Karpas-422 (cell line): ENCODE measurements at regions not wholly inside any gene's neighbourhood (a gene's known extent, or its start where the extent isn't known, plus 50 kb on each side); places are given as distances from the start of the nearest gene placed in this dataset.

Source experiments
- DNase-seq: peaks from one replicate; pipeline ENCODE4 v3.0.0-alpha.2; 2015
- H2AFZ ChIP-seq: fragments of 200-600 bp; sonication (generic); 2 replicates; pipeline ENCODE4 v1.6.1; 2014; ENCODE audit warnings: antibody characterized with exemption, low read length, mixed read lengths
- H3K27ac ChIP-seq: fragments of 200-600 bp; sonication (generic); 2 replicates; pipeline ENCODE4 v1.5.1; 2014; ENCODE audit warnings: mild to moderate bottlenecking, low read length, moderate library complexity
- H3K27me3 ChIP-seq: fragments of 200-600 bp; sonication (generic); 2 replicates; pipeline ENCODE4 v1.6.1; 2014; ENCODE audit warnings: low read length, mixed read lengths
- H3K36me3 ChIP-seq: fragments of 200-600 bp; sonication (generic); 2 replicates; pipeline ENCODE4 v1.6.1; 2014; ENCODE audit warnings: low read length, mixed read lengths; ENCODE audit not compliant: insufficient read depth
- H3K4me1 ChIP-seq: fragments of 200-600 bp; sonication (generic); 2 replicates; pipeline ENCODE4 v1.6.1; 2014; ENCODE audit warnings: mild to moderate bottlenecking, low read length, mixed read lengths
- H3K4me2 ChIP-seq: fragments of 200-600 bp; sonication (generic); 2 replicates; pipeline ENCODE4 v1.6.1; 2014; ENCODE audit warnings: low read length, low read depth, mild to moderate bottlenecking; ENCODE audit not compliant: poor library complexity, severe bottlenecking
- H3K4me3 ChIP-seq: fragments of 200-600 bp; sonication (generic); 2 replicates; pipeline ENCODE4 v1.5.1; 2014; ENCODE audit warnings: mild to moderate bottlenecking, antibody characterized with exemption, low read length, mixed read lengths
- H3K79me2 ChIP-seq: fragments of 200-600 bp; sonication (generic); 2 replicates; pipeline ENCODE4 v1.6.1; 2014; ENCODE audit warnings: mild to moderate bottlenecking, low read length, mixed read lengths
- H3K9ac ChIP-seq: fragments of 200-600 bp; sonication (generic); 2 replicates; pipeline ENCODE4 v1.6.0; 2014; ENCODE audit warnings: low read length
- H3K9me2 ChIP-seq: fragments of 200-600 bp; sonication (generic), shearing (Covaris generic); replicated peaks from 2 replicates; pipeline ENCODE4 v1.6.0; 2014; ENCODE audit warnings: mild to moderate bottlenecking, low read length, moderate library complexity; ENCODE audit not compliant: insufficient read depth
- H3K9me3 ChIP-seq: fragments of 300-700, 200-600 bp; sonication (generic); 2 replicates; pipeline ENCODE4 v1.6.1; 2014; ENCODE audit warnings: low read length, mixed read lengths
- H4K20me1 ChIP-seq: fragments of 200-600 bp; sonication (generic); 2 replicates; pipeline ENCODE4 v1.6.1; 2014; ENCODE audit warnings: mild to moderate bottlenecking, antibody characterized with exemption, low read length, low read depth; ENCODE audit not compliant: insufficient read depth

GRCh38 chr3:6721491-6721890 is 139.4 kb upstream of the GRM7 start:
- H3K9me2 ChIP-seq: no peaks in the 10 kb centered on the region; the same call in 1 of the 2 replicates
- no peak overlapping the region for H2AFZ ChIP-seq

GRCh38 chr3:6723205-6723604 is 137.7 kb upstream of the GRM7 start:
- H3K9me3 ChIP-seq: peaks cover 10% of the 10 kb centered on the region; the same call in 1 of the 2 replicates
- 0 out of 2 replicates have a peak, but pooled peaks cover 3% of the 10 kb centered on the region for H3K27me3 ChIP-seq
- H3K9me2 ChIP-seq: no peaks in the 10 kb centered on the region; the same call in 1 of the 2 replicates
- no peak overlapping the region for H2AFZ ChIP-seq
- no peak overlapping the region for H3K4me3 ChIP-seq
- no peaks in the 10 kb centered on the region for H4K20me1 ChIP-seq
- no peak for DNase-seq
- H3K79me2 ChIP-seq: no peaks in the 10 kb centered on the region
- H3K36me3 ChIP-seq: no peaks in the 10 kb centered on the region
- no peak overlapping the region for H3K4me2 ChIP-seq
- H3K4me1 ChIP-seq: peaks cover 2% of the 10 kb centered on the region
- H3K27ac ChIP-seq: no peak overlapping the region
- no peak overlapping the region for H3K9ac ChIP-seq

More at GRCh38 chr3:6721491-6721890, 139.4 kb upstream of the GRM7 start:
- no peak overlapping the region for H3K9ac ChIP-seq
- H3K4me1 ChIP-seq: peaks cover 20% of the 10 kb centered on the region
- 0 out of 2 replicates have a peak, but pooled peaks cover 3% of the 10 kb centered on the region for H3K27me3 ChIP-seq
- no peaks in the 10 kb centered on the region for H4K20me1 ChIP-seq
- H3K4me3 ChIP-seq: no peak overlapping the region
- no peak overlapping the region for H3K27ac ChIP-seq
- DNase-seq: no peak
- no peaks in the 10 kb centered on the region for H3K36me3 ChIP-seq
- no peak overlapping the region for H3K4me2 ChIP-seq
- no peaks in the 10 kb centered on the region for H3K79me2 ChIP-seq
- peaks cover 10% of the 10 kb centered on the region; the same call in 1 of the 2 replicates for H3K9me3 ChIP-seq

- Histone ChIP-seq H3K9me3 (peaks cover 7% of the 10 kb centered on the region; the same call in 1 of the 2 replicates), H3K27me3 (no peaks in the 10 kb centered on the region), H3K4me2 (no peak overlapping the region)
Observed at GRCh38 chr3:6726811-6727210, 134.1 kb upstream of the GRM7 start.

GRCh38 chr3:6732807-6733206 is 128.1 kb upstream of the GRM7 start:
- no peaks in the 10 kb centered on the region for H3K27me3 ChIP-seq
- no peaks in the 10 kb centered on the region for H3K36me3 ChIP-seq
- H3K9ac ChIP-seq: no peak overlapping the region
- no peak for DNase-seq
- H3K4me1 ChIP-seq: no peaks in the 10 kb centered on the region
- no peaks in the 10 kb centered on the region; the same call in 1 of the 2 replicates for H3K9me3 ChIP-seq
- H2AFZ ChIP-seq: no peak overlapping the region
- no peak overlapping the region for H3K27ac ChIP-seq
- H3K9me2 ChIP-seq: no peaks in the 10 kb centered on the region
- no peak overlapping the region for H3K4me3 ChIP-seq
- H4K20me1 ChIP-seq: no peaks in the 10 kb centered on the region
- no peak overlapping the region for H3K4me2 ChIP-seq
- H3K79me2 ChIP-seq: no peaks in the 10 kb centered on the region

More at GRCh38 chr3:6726811-6727210, 134.1 kb upstream of the GRM7 start:
- no peaks in the 10 kb centered on the region for H3K79me2 ChIP-seq
- no peaks in the 10 kb centered on the region for H4K20me1 ChIP-seq
- H3K9me2 ChIP-seq: no peaks in the 10 kb centered on the region; the same call in 1 of the 2 replicates
- no peaks in the 10 kb centered on the region for H3K36me3 ChIP-seq
- no peak overlapping the region for H3K4me3 ChIP-seq
- no peak for DNase-seq
- no peaks in the 10 kb centered on the region for H3K4me1 ChIP-seq
- H3K27ac ChIP-seq: no peak overlapping the region
- H3K9ac ChIP-seq: no peak overlapping the region
- no peak overlapping the region for H2AFZ ChIP-seq

- Histone ChIP-seq H3K36me3 (no peaks in the 10 kb centered on the region), H4K20me1 (no peaks in the 10 kb centered on the region), H3K9me2 (no peaks in the 10 kb centered on the region), H3K4me3 (no peak overlapping the region), H3K27ac (no peak overlapping the region), H3K4me2 (no peak overlapping the region), H3K79me2 (no peaks in the 10 kb centered on the region), H2AFZ (no peak overlapping the region), H3K27me3 (no peaks in the 10 kb centered on the region), H3K9ac (no peak overlapping the region), H3K4me1 (no peaks in the 10 kb centered on the region), H3K9me3 (no peaks in the 10 kb centered on the region; the same call in 1 of the 2 replicates)
- no peak for DNase-seq
Observed at GRCh38 chr3:6733699-6734394, 127.1 kb upstream of the GRM7 start.

- no peaks in the 10 kb centered on the region for H3K79me2 ChIP-seq
- DNase-seq: no peak
- H2AFZ ChIP-seq: no peak overlapping the region
- no peaks in the 10 kb centered on the region; the same call in 1 of the 2 replicates for H3K9me3 ChIP-seq
- no peak overlapping the region for H3K4me3 ChIP-seq
- H3K27ac ChIP-seq: no peak overlapping the region
- H3K9ac ChIP-seq: no peak overlapping the region
- H3K4me2 ChIP-seq: no peak overlapping the region
- H4K20me1 ChIP-seq: no peaks in the 10 kb centered on the region
- H3K27me3 ChIP-seq: no peaks in the 10 kb centered on the region
- no peaks in the 10 kb centered on the region for H3K4me1 ChIP-seq
- H3K36me3 ChIP-seq: no peaks in the 10 kb centered on the region
- no peaks in the 10 kb centered on the region for H3K9me2 ChIP-seq
Observed at GRCh38 chr3:6734395-6734746, 126.5 kb upstream of the GRM7 start.

GRCh38 chr3:6736836-6737629 is 123.9 kb upstream of the GRM7 start:
- Histone ChIP-seq H3K4me2 (no peak overlapping the region), H3K9ac (no peak overlapping the region), H3K27me3 (no peaks in the 10 kb centered on the region), H3K27ac (no peak overlapping the region), H3K79me2 (no peaks in the 10 kb centered on the region), H2AFZ (no peak overlapping the region), H4K20me1 (no peaks in the 10 kb centered on the region), H3K4me3 (no peak overlapping the region), H3K4me1 (no peaks in the 10 kb centered on the region), H3K36me3 (no peaks in the 10 kb centered on the region), H3K9me2 (no peaks in the 10 kb centered on the region), H3K9me3 (no peaks in the 10 kb centered on the region; the same call in 1 of the 2 replicates)
- no peak for DNase-seq

- Histone ChIP-seq H3K9me2 (no peaks in the 10 kb centered on the region), H4K20me1 (no peaks in the 10 kb centered on the region), H3K27ac (no peak overlapping the region), H3K4me1 (no peaks in the 10 kb centered on the region), H3K9me3 (no peaks in the 10 kb centered on the region; the same call in 1 of the 2 replicates), H2AFZ (no peak overlapping the region), H3K36me3 (no peaks in the 10 kb centered on the region), H3K4me3 (no peak overlapping the region), H3K9ac (no peak overlapping the region), H3K27me3 (no peaks in the 10 kb centered on the region), H3K4me2 (no peak overlapping the region), H3K79me2 (no peaks in the 10 kb centered on the region)
- no peak for DNase-seq
Observed at GRCh38 chr3:6737630-6738029, 123.3 kb upstream of the GRM7 start.
